Epithelial cell of esophagus (primary cell): ENCODE measurements at regions not wholly inside any gene's neighbourhood (a gene's known extent, or its start where the extent isn't known, plus 50 kb on each side); places are given as distances from the start of the nearest gene placed in this dataset.
A peak's percentile ranks its signal among the peaks of the same experiment; 100 is the strongest.

Source experiments
- DNase-seq: peaks from one replicate; pipeline ENCODE4 v3.0.0; 2010; ENCODE audit warnings: low read depth
- H3K4me3 ChIP-seq: 2 replicates; pipeline ENCODE4 v1.5.1; 2011; ENCODE audit warnings: mild to moderate bottlenecking, low read length, control low read depth
- TF ChIP-seq, protein P1 (sequence below): IDR thresholded peaks from 2 replicates; pipeline ENCODE4 v1.5.1; 2011; ENCODE audit warnings: low read depth, mild to moderate bottlenecking, low read length, control low read depth, inconsistent platforms; ENCODE audit not compliant: insufficient read depth; ENCODE audit errors: missing control alignments

DNA sequence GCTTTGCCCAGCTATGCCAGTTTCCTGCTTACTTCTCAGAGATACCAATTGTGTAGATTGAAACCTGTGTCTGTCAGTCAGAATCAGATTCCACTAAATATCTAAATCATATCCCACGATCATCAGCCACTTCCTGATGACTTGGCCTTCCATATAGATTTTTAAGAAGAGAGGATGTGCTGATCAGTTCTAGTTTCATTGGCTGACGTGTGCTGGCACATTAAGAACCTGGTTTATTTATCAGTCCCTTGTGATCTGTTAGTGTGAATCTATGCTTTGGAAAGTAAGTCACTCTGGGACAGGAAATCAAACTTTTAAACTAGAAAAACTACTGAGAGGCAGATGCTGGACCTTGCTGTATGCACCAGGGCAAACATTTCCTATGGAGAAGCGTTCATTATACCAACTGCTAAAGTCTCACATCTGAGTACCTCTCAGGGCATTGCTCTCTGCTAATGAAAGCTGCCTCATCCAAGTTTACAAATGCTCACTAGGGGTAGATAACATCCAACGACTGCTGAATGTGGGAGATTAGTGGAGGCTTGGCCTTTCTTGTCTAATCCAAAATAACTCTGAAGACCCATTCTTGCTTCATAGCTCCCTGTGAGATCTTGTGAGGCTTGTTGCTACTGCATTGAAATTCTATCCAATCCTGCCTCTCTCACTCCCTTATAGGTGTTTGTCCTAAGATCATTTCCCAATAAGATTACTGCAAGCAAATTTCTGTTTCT is 109.1 kb downstream of the ARL4A start:
- TF ChIP-seq, protein P1, sequence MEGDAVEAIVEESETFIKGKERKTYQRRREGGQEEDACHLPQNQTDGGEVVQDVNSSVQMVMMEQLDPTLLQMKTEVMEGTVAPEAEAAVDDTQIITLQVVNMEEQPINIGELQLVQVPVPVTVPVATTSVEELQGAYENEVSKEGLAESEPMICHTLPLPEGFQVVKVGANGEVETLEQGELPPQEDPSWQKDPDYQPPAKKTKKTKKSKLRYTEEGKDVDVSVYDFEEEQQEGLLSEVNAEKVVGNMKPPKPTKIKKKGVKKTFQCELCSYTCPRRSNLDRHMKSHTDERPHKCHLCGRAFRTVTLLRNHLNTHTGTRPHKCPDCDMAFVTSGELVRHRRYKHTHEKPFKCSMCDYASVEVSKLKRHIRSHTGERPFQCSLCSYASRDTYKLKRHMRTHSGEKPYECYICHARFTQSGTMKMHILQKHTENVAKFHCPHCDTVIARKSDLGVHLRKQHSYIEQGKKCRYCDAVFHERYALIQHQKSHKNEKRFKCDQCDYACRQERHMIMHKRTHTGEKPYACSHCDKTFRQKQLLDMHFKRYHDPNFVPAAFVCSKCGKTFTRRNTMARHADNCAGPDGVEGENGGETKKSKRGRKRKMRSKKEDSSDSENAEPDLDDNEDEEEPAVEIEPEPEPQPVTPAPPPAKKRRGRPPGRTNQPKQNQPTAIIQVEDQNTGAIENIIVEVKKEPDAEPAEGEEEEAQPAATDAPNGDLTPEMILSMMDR: no peak
- no peak overlapping the region for H3K4me3 ChIP-seq
- no peak for DNase-seq

DNA sequence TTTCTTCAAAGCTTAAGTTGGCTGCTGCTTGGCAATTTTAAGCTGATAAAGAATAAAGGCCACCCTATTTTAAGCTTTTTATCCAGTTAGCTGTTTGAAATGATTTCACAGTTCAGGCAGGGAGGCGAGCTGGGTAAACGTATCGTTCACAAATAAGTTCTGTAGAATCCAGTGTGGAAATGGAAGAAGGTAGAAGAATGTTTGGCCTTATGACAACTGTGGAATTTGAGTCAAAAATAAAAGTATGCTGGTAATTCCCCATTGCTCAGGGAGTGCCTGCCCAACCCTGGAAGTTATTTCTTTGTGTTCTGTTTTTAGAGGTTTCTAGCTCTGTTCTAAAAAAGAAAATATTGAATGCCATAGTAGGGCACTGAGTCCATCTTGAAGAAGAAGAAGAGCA is 113.1 kb downstream of the ARL4A start:
- TF ChIP-seq, protein P1: no peak
- H3K4me3 ChIP-seq: no peak overlapping the region
- no peak for DNase-seq

DNA sequence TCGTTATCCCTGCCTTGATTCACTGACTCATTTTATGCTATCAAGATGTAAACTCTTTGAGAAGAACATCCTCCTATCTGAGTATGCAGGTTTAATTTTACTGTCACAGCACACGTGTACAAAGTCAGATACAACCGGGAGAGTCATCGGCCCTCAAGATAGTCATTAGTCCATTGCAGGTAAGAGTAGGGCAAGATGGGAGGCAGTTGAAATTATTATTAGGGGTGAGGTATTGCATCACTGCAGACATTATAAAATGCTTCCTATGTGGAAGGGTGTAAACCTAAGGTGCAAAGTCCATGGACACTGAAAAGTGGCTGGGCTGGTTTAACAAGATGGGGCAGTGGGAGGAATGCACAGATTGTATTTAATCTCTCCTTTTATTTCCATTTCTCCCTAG is 113.7 kb downstream of the ARL4A start:
- TF ChIP-seq, protein P1: no peak
- DNase-seq: peak; percentile 66
- no peak overlapping the region for H3K4me3 ChIP-seq

DNA sequence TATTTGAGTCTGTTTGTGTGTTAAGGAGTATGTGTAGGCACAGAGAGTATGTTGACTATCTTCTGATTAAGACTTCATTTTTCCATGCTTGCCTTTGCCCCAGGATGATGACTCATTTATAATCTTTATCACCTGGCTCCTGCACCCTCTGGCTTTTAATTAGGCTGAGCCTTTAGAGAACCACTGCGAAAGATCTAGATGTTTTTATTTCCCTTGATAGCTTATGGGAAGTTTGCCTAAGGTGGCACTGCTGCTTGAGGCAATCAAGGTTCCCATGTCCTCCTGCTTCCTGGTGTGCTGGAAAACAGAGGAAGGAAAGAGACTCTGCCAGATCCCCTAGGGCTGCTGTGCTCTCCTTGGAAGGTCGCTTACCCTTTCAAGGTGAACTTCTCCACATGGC is 114.6 kb downstream of the ARL4A start:
- DNase-seq: peak; percentile 72
- no peak overlapping the region for H3K4me3 ChIP-seq
- TF ChIP-seq, protein P1: no peak

DNA sequence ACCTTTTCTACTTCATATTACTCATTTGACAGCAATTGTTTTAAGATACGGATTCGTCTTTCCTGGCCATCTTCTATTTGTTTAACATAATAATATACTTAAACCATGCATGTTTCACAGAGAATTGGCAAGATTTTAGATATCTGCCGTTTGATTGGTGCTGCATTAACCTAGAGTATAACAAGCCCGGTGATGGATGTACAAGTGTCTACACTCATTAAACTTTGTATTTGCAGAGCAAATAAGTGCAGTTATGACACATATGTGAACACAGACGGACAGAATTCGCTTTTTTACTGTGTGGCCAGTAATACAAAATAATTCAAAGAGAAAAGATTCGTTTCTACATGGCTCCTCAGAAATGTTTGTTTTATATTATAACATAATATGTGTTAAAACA is 116.1 kb downstream of the ARL4A start:
- TF ChIP-seq, protein P1: no peak
- H3K4me3 ChIP-seq: no peak overlapping the region
- no peak for DNase-seq

DNA sequence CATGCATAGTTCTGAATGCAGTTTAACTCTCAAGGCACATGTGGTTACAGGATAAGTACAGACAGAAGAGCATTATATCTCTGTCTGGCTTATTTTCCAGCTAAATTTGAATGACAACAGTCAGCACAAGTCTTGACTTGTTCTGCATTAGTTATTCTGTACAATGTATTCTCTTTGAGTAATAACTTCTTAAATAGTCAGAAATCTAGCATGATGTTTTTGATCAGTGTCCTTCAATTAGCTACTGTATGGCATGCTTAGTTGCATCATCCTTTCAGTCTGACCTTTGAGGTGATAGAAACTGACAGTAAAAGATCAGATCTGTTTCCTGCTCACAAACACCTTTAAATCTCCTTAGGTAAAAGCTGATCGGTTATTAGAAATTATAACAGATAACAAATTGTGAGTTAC is 118.1 kb downstream of the ARL4A start:
- TF ChIP-seq, protein P1: no peak
- peak; percentile 64 for DNase-seq
- H3K4me3 ChIP-seq: no peak overlapping the region

DNA sequence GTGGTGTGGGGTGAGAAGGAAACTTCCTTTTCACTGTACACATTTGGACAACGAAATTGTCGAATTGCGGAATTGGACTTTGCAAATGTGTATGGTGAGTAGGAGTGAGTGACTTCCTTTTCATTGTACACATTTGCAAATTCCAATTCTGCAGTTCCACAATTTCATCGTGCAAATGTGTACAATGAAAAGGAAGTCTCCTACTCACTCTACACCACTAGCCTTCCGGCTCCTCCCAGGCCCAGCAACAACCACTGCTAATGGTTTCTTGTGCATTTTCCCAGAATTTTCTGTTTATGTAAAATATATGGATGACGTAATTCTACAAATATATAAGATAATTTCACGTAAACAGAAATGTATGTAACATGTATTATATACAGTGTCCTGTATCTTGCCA is 118.5 kb downstream of the ARL4A start:
- DNase-seq: no peak

More for the DNA sequence above, 118.5 kb downstream of the ARL4A start:
- TF ChIP-seq, protein P1: no peak
- H3K4me3 ChIP-seq: no peak overlapping the region
